ENCODE measurements at regions not wholly inside any gene's neighbourhood (a gene's known extent, or its start where the extent isn't known, plus 50 kb on each side); places are given as distances from the start of the nearest gene placed in this dataset.

DNA sequence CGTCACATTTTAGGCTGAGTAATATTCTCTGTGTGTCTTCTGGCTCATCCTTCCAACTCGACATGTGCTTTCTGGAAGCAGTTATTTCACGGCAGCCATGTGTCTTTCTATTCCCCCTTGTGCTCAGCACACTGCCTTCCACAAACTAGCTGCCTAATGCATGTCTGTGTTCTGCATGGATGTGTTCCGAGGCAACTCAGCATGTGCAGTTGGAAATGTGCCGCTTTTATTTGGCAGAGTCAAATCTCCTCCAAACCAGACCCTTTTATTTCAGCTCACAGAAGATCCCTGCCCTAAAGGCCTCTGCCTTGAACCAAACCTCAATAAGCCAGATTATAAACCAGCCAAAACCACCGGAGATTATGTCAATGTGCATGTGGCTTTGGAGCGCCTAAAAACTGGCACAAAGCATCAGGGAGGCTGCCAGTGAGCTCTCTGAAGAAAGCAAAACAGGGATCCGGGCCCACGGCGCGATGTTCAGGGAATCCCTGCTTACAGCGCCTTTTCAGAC is 360.2 kb downstream of the DEPDC1B start:
- TF ChIP-seq, protein P1, sequence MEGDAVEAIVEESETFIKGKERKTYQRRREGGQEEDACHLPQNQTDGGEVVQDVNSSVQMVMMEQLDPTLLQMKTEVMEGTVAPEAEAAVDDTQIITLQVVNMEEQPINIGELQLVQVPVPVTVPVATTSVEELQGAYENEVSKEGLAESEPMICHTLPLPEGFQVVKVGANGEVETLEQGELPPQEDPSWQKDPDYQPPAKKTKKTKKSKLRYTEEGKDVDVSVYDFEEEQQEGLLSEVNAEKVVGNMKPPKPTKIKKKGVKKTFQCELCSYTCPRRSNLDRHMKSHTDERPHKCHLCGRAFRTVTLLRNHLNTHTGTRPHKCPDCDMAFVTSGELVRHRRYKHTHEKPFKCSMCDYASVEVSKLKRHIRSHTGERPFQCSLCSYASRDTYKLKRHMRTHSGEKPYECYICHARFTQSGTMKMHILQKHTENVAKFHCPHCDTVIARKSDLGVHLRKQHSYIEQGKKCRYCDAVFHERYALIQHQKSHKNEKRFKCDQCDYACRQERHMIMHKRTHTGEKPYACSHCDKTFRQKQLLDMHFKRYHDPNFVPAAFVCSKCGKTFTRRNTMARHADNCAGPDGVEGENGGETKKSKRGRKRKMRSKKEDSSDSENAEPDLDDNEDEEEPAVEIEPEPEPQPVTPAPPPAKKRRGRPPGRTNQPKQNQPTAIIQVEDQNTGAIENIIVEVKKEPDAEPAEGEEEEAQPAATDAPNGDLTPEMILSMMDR (conservative IDR thresholded peaks at IDR 0.05) = no peak
- no peak for TF ChIP-seq EZH2 (IDR thresholded peaks at IDR 0.05; ENCODE audit: low read depth)
